AG09319 (cell line): ENCODE measurements at regions not wholly inside any gene's neighbourhood (a gene's known extent, or its start where the extent isn't known, plus 50 kb on each side); places are given as distances from the start of the nearest gene placed in this dataset.

Source experiments
- DNase-seq: peaks from one replicate; pipeline ENCODE4 v3.0.0-alpha.2; 2010; ENCODE audit warnings: low read depth; ENCODE audit errors: extremely low read depth
- TF ChIP-seq, protein P1 (sequence below): IDR thresholded peaks from 2 replicates; pipeline ENCODE4 v1.5.1; 2011; ENCODE audit warnings: low read depth, mild to moderate bottlenecking, inconsistent platforms, low read length, moderate library complexity

DNA sequence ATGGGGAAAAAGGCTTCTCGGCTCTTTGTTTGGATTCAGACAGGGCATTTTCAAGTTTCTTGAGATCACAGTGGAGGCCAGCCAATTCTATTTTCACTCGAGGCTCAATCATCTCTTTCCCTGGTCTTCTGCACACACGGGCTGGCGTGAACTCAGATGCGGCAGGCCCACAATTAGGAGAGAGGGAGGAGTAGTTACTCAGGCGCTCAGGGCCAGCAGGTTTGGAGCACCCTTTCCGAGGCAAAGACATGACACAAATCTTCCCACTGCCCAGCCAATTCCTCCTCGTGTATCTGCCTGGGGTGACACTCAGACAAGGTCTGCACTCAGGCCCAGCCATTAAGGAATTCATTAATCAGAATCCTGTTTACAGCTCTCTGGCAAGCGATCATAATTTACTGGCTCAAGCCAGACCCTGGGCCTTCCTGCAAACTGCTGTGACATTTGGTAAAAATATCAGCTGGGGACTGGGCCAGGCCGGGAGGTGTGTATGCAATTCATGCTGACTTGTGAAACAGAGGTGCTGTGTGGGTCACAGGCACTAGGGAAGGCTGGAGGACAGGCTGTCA is 68.1 kb upstream of the TLE3 start:
- TF ChIP-seq, protein P1, sequence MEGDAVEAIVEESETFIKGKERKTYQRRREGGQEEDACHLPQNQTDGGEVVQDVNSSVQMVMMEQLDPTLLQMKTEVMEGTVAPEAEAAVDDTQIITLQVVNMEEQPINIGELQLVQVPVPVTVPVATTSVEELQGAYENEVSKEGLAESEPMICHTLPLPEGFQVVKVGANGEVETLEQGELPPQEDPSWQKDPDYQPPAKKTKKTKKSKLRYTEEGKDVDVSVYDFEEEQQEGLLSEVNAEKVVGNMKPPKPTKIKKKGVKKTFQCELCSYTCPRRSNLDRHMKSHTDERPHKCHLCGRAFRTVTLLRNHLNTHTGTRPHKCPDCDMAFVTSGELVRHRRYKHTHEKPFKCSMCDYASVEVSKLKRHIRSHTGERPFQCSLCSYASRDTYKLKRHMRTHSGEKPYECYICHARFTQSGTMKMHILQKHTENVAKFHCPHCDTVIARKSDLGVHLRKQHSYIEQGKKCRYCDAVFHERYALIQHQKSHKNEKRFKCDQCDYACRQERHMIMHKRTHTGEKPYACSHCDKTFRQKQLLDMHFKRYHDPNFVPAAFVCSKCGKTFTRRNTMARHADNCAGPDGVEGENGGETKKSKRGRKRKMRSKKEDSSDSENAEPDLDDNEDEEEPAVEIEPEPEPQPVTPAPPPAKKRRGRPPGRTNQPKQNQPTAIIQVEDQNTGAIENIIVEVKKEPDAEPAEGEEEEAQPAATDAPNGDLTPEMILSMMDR: no peak
- DNase-seq: no peak

- TF ChIP-seq, protein P1: no peak
Observed at GRCh38 chr15:70164910-70165715, 67.4 kb upstream of the TLE3 start.

GRCh38 chr15:70164156-70164900 is 66.6 kb upstream of the TLE3 start:
- no peak for DNase-seq
- TF ChIP-seq, protein P1: no peak

More at GRCh38 chr15:70164910-70165715, 67.4 kb upstream of the TLE3 start:
- no peak for DNase-seq

DNA sequence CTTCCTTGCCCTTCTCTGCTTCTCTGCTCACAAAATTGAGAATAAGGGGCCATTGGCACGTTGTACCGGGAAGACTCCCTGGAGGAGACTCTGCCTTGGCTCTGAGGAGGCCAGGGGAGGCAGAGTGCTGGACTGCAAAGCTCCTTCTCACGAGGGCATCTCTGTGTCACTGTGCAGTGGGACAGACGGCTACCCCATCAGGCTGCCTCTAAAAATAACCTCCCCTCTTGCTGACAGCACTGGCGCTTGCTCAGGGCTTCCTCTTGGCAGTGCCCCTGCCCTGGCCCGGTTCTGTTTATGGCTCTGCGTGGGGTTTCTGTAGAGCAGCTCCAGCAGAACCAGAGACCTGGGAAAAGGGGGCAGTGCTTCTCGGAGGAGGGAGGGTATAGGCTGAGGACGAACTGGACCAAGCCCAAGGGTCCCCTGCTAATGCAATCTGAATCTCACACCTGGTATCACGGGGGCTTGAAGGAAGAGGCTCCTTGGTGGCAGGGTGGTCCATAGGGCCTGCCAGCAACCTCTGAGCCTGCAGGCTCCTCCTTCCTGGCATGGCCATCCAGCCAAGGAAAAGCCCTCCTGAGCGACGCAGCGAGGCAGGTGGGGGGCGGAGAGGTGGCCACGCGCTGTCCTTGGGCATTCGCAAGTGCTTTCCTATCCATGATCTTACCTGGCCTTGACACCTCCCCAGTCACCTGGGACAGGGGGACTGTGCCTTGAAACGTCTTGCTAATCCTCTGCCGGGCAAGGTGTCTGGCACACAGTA is 63.3 kb upstream of the TLE3 start:
- TF ChIP-seq, protein P1: no peak
- no peak for DNase-seq

- TF ChIP-seq, protein P1: no peak
- DNase-seq: no peak
Observed at GRCh38 chr15:70160267-70160666, 62.5 kb upstream of the TLE3 start.

- DNase-seq: no peak
- TF ChIP-seq, protein P1: no peak
Observed at GRCh38 chr15:70159713-70160009, 61.9 kb upstream of the TLE3 start.
